Coronary artery (tissue), 2 donors: ENCODE measurements at regions not wholly inside any gene's neighbourhood (a gene's known extent, or its start where the extent isn't known, plus 50 kb on each side); places are given as distances from the start of the nearest gene placed in this dataset.

Experiments used
- DNase-seq: peaks from one replicate; pipeline ENCODE4 v3.0.0-alpha.2; 2017; ENCODE audit warnings: low spot score
- H3K27ac ChIP-seq, 2 donors: fragments of 200-600 bp; sonication (generic); one replicate each; pipeline ENCODE4 v1.5.1; 2016 to 2019
- H3K4me3 ChIP-seq: fragments of 200-600 bp; sonication (generic); 2 replicates; pipeline ENCODE4 v1.5.1; 2016; ENCODE audit warnings: mild to moderate bottlenecking, moderate library complexity
- TF ChIP-seq, protein P1 (sequence below): fragments of 200-600 bp; sonication (generic); IDR thresholded peaks from one replicate; pipeline ENCODE4 v1.5.1; 2019; ENCODE audit warnings: antibody characterized with exemption

GRCh38 chr11:19536131-19536530 is 176.5 kb upstream of the NAV2 start:
- no peak for DNase-seq
- TF ChIP-seq, protein P1, sequence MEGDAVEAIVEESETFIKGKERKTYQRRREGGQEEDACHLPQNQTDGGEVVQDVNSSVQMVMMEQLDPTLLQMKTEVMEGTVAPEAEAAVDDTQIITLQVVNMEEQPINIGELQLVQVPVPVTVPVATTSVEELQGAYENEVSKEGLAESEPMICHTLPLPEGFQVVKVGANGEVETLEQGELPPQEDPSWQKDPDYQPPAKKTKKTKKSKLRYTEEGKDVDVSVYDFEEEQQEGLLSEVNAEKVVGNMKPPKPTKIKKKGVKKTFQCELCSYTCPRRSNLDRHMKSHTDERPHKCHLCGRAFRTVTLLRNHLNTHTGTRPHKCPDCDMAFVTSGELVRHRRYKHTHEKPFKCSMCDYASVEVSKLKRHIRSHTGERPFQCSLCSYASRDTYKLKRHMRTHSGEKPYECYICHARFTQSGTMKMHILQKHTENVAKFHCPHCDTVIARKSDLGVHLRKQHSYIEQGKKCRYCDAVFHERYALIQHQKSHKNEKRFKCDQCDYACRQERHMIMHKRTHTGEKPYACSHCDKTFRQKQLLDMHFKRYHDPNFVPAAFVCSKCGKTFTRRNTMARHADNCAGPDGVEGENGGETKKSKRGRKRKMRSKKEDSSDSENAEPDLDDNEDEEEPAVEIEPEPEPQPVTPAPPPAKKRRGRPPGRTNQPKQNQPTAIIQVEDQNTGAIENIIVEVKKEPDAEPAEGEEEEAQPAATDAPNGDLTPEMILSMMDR = no peak
- no peak overlapping the region for H3K27ac ChIP-seq
- H3K4me3 ChIP-seq = no peak overlapping the region

GRCh38 chr11:19530505-19530904 is 182.1 kb upstream of the NAV2 start:
- no peak for DNase-seq
- TF ChIP-seq, protein P1 = no peak
- no peak overlapping the region for H3K4me3 ChIP-seq
- no peak overlapping the region for H3K27ac ChIP-seq

DNA sequence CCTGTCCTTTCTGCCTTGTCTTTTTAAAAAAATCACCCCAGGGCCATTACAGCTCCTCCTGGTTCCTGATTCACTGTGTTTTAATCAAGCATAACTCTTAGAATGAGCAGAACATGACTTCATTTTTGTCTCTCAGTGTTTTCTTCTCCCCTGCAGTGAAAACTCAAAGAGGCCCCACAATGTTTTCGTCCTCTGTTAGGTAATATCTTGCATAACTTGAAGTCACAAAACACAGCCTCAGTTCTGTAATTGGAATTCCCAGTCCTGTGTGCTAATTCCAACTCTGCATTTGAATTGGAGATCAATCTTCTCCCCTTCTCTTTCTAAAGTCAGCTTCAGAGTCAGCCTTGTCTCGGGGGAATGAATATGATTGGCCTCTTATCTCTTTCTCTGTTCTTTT is 186.5 kb upstream of the NAV2 start:
- TF ChIP-seq, protein P1 = no peak
- DNase-seq = no peak
- H3K27ac ChIP-seq = no peak overlapping the region
- no peak overlapping the region for H3K4me3 ChIP-seq

GRCh38 chr11:19525714-19526113 is 186.9 kb upstream of the NAV2 start:
- H3K4me3 ChIP-seq = no peak overlapping the region
- TF ChIP-seq, protein P1 = no peak
- no peak overlapping the region for H3K27ac ChIP-seq
- DNase-seq = no peak

- TF ChIP-seq, protein P1 = no peak
- no peak overlapping the region for H3K27ac ChIP-seq
- no peak overlapping the region for H3K4me3 ChIP-seq
- no peak for DNase-seq
Measured at GRCh38 chr11:19525276-19525675, 187.4 kb upstream of the NAV2 start.

DNA sequence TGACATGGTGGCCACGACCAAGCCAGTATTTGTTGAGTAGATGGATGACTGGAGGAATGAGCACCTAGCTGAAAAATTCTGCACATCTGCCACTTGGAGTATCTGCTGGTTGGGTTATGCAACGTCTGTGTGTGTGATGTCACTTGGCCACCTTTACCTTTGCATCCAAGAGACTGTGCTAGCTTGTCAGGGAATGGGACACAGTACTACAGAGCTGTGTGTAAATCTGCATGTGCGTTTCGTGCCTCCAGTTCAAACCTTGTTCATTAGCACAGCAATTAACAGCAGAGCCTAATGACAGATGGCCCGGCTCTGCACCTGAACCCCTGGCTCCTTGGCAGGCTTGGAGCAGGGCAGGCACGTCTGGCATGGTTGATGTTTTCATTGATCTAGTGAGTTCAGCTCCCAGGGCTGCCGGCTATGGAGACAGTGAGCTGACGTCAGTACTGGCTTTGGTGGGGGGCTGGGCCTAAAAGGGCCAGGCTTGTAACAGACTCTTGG is 188.4 kb upstream of the NAV2 start:
- TF ChIP-seq, protein P1 = no peak
- no peak for DNase-seq
- H3K4me3 ChIP-seq = no peak overlapping the region
- no peak overlapping the region for H3K27ac ChIP-seq

DNA sequence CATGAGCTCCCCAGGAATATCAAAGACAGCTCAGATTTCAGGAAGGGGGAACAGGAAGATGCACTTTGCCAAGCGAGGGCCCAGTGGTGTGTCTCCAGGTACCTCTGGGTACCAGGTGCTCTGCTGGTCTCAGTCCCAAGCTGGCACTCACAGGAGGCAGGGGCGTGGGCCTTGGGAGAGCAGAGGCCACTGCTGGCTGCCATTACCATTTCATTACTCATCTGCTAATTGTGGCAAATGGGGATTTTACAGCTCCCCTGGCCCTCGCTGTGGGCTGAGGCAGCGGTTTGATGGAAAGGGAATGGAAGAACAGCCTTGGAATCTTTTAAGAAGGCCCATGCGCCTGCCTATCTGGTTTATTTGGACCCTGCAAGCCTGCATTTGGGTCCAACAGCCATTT is 192.0 kb upstream of the NAV2 start:
- no peak overlapping the region for H3K27ac ChIP-seq
- DNase-seq = peak; percentile 56
- TF ChIP-seq, protein P1 = no peak
- no peak overlapping the region for H3K4me3 ChIP-seq
